Left lung (tissue), 4 donors: ENCODE measurements at regions not wholly inside any gene's neighbourhood (a gene's known extent, or its start where the extent isn't known, plus 50 kb on each side); places are given as distances from the start of the nearest gene placed in this dataset.

Source experiments
- ATAC-seq: fragments of 200-7000 bp; cut with Tn5 transposase; one replicate; pipeline ENCODE4 v1.9.1; 2020; ENCODE audit warnings: moderate library complexity
- DNase-seq, 4 donors: peaks; one replicate each; pipeline ENCODE4 v3.0.0-alpha.2; 2013 to 2020
- H3K27ac ChIP-seq, 2 donors: fragments of 200-600 bp; sonication (generic) in 1 of 2; one replicate each; pipeline versions ENCODE4 v1.5.0 to v1.8.0; 2020 to 2021
- H3K27me3 ChIP-seq, 2 donors: fragments of 200-600 bp; sonication (generic) in 1 of 2; one replicate each; pipeline versions ENCODE4 v1.5.0 to v1.8.0; 2020 to 2021
- H3K36me3 ChIP-seq, 2 donors: fragments of 200-600 bp; sonication (generic) in 1 of 2; one replicate each; pipeline versions ENCODE4 v1.5.0 to v1.8.0; 2020 to 2021
- H3K4me1 ChIP-seq, 2 donors: fragments of 200-600 bp; one replicate each; pipeline ENCODE4 v1.8.0; 2021
- H3K4me3 ChIP-seq, 2 donors: fragments of 200-600 bp; sonication (generic) in 1 of 2; one replicate each; pipeline versions ENCODE4 v1.5.0 to v1.8.0; 2020 to 2021; ENCODE audit warnings: mild to moderate bottlenecking in 1 of 2
- H3K9me3 ChIP-seq, 2 donors: fragments of 200-600 bp; sonication (generic) in 1 of 2; one replicate each; pipeline versions ENCODE4 v1.5.0 to v1.8.0; 2020 to 2021
- intact Hi-C, 2 donors: fragments of 100-400 bp; cut with DNase I; formaldehyde crosslinking; loops; one replicate each; pipeline versions ENCODE4 v1.11.2 to v1.14.2; 2022
- TF ChIP-seq, protein P1 (sequence below), 2 donors: fragments of 200-600 bp; sonication (generic) in 1 of 2; IDR thresholded peaks; one replicate each; pipeline versions ENCODE4 v1.5.0 to v1.8.0; 2021; ENCODE audit warnings: antibody characterized with exemption in 2 of 2
- donor health status: DM: no; HTN: yes; CAD: no.
- donor health status: DM: no; HTN: no; CAD: no.

DNA sequence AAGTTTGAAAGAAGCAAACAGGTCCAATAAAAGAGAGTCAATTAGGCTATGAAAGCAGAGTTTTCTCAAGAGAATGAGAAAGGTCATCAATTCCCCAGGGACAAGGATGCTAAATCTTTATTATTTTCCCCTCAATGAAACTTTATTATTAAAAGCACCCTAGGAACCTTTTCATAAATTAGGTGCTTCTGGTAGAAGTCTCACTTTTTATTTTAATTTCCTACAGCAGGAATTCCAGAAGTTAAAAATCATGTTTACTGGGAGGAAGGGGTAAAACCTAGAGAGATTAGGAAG is 223.2 kb upstream of the SOX5 start:
- DNase-seq: no peak
- H3K4me3 ChIP-seq: no peak overlapping the region
- no peaks in the 10 kb centered on the region for H3K9me3 ChIP-seq
- TF ChIP-seq, protein P1, sequence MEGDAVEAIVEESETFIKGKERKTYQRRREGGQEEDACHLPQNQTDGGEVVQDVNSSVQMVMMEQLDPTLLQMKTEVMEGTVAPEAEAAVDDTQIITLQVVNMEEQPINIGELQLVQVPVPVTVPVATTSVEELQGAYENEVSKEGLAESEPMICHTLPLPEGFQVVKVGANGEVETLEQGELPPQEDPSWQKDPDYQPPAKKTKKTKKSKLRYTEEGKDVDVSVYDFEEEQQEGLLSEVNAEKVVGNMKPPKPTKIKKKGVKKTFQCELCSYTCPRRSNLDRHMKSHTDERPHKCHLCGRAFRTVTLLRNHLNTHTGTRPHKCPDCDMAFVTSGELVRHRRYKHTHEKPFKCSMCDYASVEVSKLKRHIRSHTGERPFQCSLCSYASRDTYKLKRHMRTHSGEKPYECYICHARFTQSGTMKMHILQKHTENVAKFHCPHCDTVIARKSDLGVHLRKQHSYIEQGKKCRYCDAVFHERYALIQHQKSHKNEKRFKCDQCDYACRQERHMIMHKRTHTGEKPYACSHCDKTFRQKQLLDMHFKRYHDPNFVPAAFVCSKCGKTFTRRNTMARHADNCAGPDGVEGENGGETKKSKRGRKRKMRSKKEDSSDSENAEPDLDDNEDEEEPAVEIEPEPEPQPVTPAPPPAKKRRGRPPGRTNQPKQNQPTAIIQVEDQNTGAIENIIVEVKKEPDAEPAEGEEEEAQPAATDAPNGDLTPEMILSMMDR (IDR thresholded peaks at IDR 0.05): no peak
- no peaks in the 10 kb centered on the region for H3K27me3 ChIP-seq
- H3K4me1 ChIP-seq: no peaks in the 10 kb centered on the region
- no peak for ATAC-seq
- H3K27ac ChIP-seq: no peak overlapping the region
- intact Hi-C loops: no loop called here
- H3K36me3 ChIP-seq: no peaks in the 10 kb centered on the region

- ATAC-seq: no peak
- intact Hi-C loops: no loop called here
- no peaks in the 10 kb centered on the region for H3K27me3 ChIP-seq
- no peaks in the 10 kb centered on the region for H3K36me3 ChIP-seq
- no peaks in the 10 kb centered on the region for H3K4me1 ChIP-seq
- no peak overlapping the region for H3K4me3 ChIP-seq
- TF ChIP-seq, protein P1 (IDR thresholded peaks at IDR 0.05): no peak
- no peak for DNase-seq
- no peak overlapping the region for H3K27ac ChIP-seq
- no peaks in the 10 kb centered on the region for H3K9me3 ChIP-seq
Observed at GRCh38 chr12:24172031-24172772, 222.7 kb upstream of the SOX5 start.

- no peak for ATAC-seq
- Histone ChIP-seq H3K27me3 (no peaks in the 10 kb centered on the region), H3K4me1 (no peaks in the 10 kb centered on the region), H3K27ac (no peak overlapping the region), H3K36me3 (no peaks in the 10 kb centered on the region), H3K9me3 (no peaks in the 10 kb centered on the region), H3K4me3 (no peak overlapping the region)
- DNase-seq: no peak
- intact Hi-C loops: no loop called here
- TF ChIP-seq, protein P1 (IDR thresholded peaks at IDR 0.05): no peak
Observed at GRCh38 chr12:24155042-24155441, 205.6 kb upstream of the SOX5 start.

DNA sequence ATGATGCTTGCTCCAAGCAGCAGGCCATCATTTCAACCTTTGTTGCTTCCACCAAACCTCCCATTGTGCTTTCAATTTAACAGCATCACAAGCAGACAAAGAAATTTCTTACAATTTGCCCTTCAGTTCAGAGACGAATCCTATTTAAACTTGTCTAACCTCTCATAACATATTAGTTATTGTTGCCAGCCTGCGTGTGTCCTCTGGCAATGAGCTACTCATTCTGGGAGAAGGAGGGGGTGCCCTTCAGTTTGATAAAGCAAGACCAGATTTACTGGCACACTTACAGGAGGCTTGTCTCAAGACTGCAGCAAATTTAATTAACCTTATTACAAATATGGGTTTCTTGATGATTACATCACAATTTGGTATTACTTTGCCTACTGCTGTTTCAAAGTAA is 203.6 kb upstream of the SOX5 start:
- Histone ChIP-seq H3K36me3 (no peaks in the 10 kb centered on the region), H3K27me3 (no peaks in the 10 kb centered on the region), H3K9me3 (no peaks in the 10 kb centered on the region), H3K4me1 (no peaks in the 10 kb centered on the region), H3K4me3 (no peak overlapping the region), H3K27ac (no peak overlapping the region)
- DNase-seq (no peak), ATAC-seq (no peak)
- TF ChIP-seq, protein P1 (IDR thresholded peaks at IDR 0.05): no peak
- intact Hi-C loops: no loop called here

GRCh38 chr12:24152270-24152669 is 202.8 kb upstream of the SOX5 start:
- ATAC-seq (no peak), DNase-seq (no peak)
- H3K9me3 ChIP-seq: no peaks in the 10 kb centered on the region
- H3K27me3 ChIP-seq: no peaks in the 10 kb centered on the region
- no peak overlapping the region for H3K4me3 ChIP-seq
- TF ChIP-seq, protein P1 (IDR thresholded peaks at IDR 0.05): no peak
- H3K36me3 ChIP-seq: no peaks in the 10 kb centered on the region
- no peaks in the 10 kb centered on the region for H3K4me1 ChIP-seq
- H3K27ac ChIP-seq: no peak overlapping the region
- intact Hi-C loops: no loop called here
